Upper lobe of right lung (tissue), 1 donor: ENCODE measurements at regions not wholly inside any gene's neighbourhood (a gene's known extent, or its start where the extent isn't known, plus 50 kb on each side); places are given as distances from the start of the nearest gene placed in this dataset.

Source experiments
- ATAC-seq: fragments of 200-7000 bp; cut with Tn5 transposase; one replicate; pipeline ENCODE4 v1.9.1; 2020; ENCODE audit warnings: mild to moderate bottlenecking, moderate library complexity
- DNase-seq: peaks from one replicate; pipeline ENCODE4 v3.0.0-alpha.2; 2020
- H3K27ac ChIP-seq: fragments of 200-600 bp; one replicate; pipeline ENCODE4 v1.8.0; 2022
- H3K27me3 ChIP-seq: fragments of 200-600 bp; one replicate; pipeline ENCODE4 v1.8.0; 2022; ENCODE audit warnings: mild to moderate bottlenecking
- H3K36me3 ChIP-seq: fragments of 200-600 bp; one replicate; pipeline ENCODE4 v1.8.0; 2022
- H3K4me1 ChIP-seq: fragments of 200-600 bp; one replicate; pipeline ENCODE4 v1.8.0; 2022
- H3K4me3 ChIP-seq: fragments of 200-600 bp; one replicate; pipeline ENCODE4 v1.8.0; 2022; ENCODE audit warnings: mild to moderate bottlenecking
- H3K9me3 ChIP-seq: fragments of 200-600 bp; one replicate; pipeline ENCODE4 v1.8.0; 2022
- CTCF ChIP-seq: fragments of 200-600 bp; IDR thresholded peaks from one replicate; pipeline ENCODE4 v1.8.0; 2022; ENCODE audit warnings: antibody characterized with exemption
- intact Hi-C: fragments of 100-400 bp; cut with DNase I; formaldehyde crosslinking; loops from one replicate; pipeline ENCODE4 v1.11.0; 2022
- donor health status: DM: no; HTN: yes; CAD: no; lungs with severe emphysema.

GRCh38 chr1:19577036-19577435 lies 67.1 kb upstream of the NBL1 start:
- Histone ChIP-seq H3K9me3 (no peaks in the 10 kb centered on the region), H3K4me1 (no peaks in the 10 kb centered on the region), H3K27ac (no peak overlapping the region), H3K4me3 (no peak overlapping the region), H3K27me3 (no peaks in the 10 kb centered on the region), H3K36me3 (no peaks in the 10 kb centered on the region)
- DNase-seq (peak; percentile 22), ATAC-seq (no peak)
- TF ChIP-seq CTCF, result no peak
- intact Hi-C loops, result no loop called here

- Histone ChIP-seq H3K4me3 (no peak overlapping the region), H3K4me1 (no peaks in the 10 kb centered on the region), H3K36me3 (no peaks in the 10 kb centered on the region), H3K27me3 (no peaks in the 10 kb centered on the region), H3K9me3 (no peaks in the 10 kb centered on the region), H3K27ac (no peak overlapping the region)
- DNase-seq (no peak), ATAC-seq (no peak)
- intact Hi-C loops, result no loop called here
- no peak for TF ChIP-seq CTCF
Observed at GRCh38 chr1:19569786-19570185, 74.3 kb upstream of the NBL1 start.

GRCh38 chr1:19567041-19567440 lies 77.1 kb upstream of the NBL1 start:
- no peak for DNase-seq
- Histone ChIP-seq H3K4me3 (no peak overlapping the region), H3K9me3 (no peaks in the 10 kb centered on the region), H3K27ac (no peak overlapping the region), H3K27me3 (no peaks in the 10 kb centered on the region), H3K36me3 (no peaks in the 10 kb centered on the region), H3K4me1 (no peaks in the 10 kb centered on the region)
- no peak for ATAC-seq
- no peak for TF ChIP-seq CTCF
- intact Hi-C loops, result no loop called here

GRCh38 chr1:19564366-19564765 lies 79.0 kb upstream of the CAPZB start:
- ATAC-seq (no peak), DNase-seq (no peak)
- Histone ChIP-seq H3K27me3 (no peaks in the 10 kb centered on the region), H3K9me3 (no peaks in the 10 kb centered on the region), H3K4me3 (no peak overlapping the region), H3K36me3 (no peaks in the 10 kb centered on the region), H3K27ac (peak overlapping the region; percentile 78), H3K4me1 (no peaks in the 10 kb centered on the region)
- no peak for TF ChIP-seq CTCF
- intact Hi-C loops, result no loop called here

- Histone ChIP-seq H3K36me3 (no peaks in the 10 kb centered on the region), H3K9me3 (no peaks in the 10 kb centered on the region), H3K4me3 (no peak overlapping the region), H3K4me1 (peaks cover 2% of the 10 kb centered on the region), H3K27ac (peak overlapping the region; percentile 78), H3K27me3 (no peaks in the 10 kb centered on the region)
- ATAC-seq (peak; percentile 70), DNase-seq (peak; percentile 66)
- no peak for TF ChIP-seq CTCF
- intact Hi-C loops, result no loop called here
Observed at GRCh38 chr1:19563324-19564097, 78.2 kb upstream of the CAPZB start.
